Activated CD4-positive, alpha-beta T cell treated with anti-CD3 and anti-CD28 coated beads for 36 hours (primary cell): ENCODE measurements at regions not wholly inside any gene's neighbourhood (a gene's known extent, or its start where the extent isn't known, plus 50 kb on each side); places are given as distances from the start of the nearest gene placed in this dataset.

Experiments used
- ATAC-seq: fragments of 200-7000 bp; cut with Tn5 transposase; one replicate; pipeline ENCODE4 v1.10.0; 2021; ENCODE audit warnings: mild to moderate bottlenecking, moderate library complexity
- CTCF ChIA-PET: fragments of 350-600 bp; sonication (Branson Sonifier 250); formaldehyde crosslinking; loops from one replicate; lab custom pipeline; 2021; ENCODE audit warnings: antibody characterized with exemption; lab: Charles Lee
- POLR2A ChIA-PET: fragments of 350-600 bp; sonication (Branson Sonifier 250); formaldehyde crosslinking; loops from one replicate; lab custom pipeline; 2021; ENCODE audit warnings: antibody characterized with exemption, inconsistent platforms; lab: Charles Lee
- DNase-seq: peaks from one replicate; pipeline ENCODE4 v3.0.0-alpha.2; 2020
- H3K27ac Mint-ChIP-seq: one replicate; pipeline ENCODE4 v1.8.0; 2021; ENCODE audit warnings: mixed read lengths
- H3K27me3 Mint-ChIP-seq: one replicate; pipeline ENCODE4 v1.8.0; 2021; ENCODE audit warnings: mixed read lengths
- H3K36me3 Mint-ChIP-seq: one replicate; pipeline ENCODE4 v1.8.0; 2021; ENCODE audit warnings: low read depth, mixed read lengths
- H3K4me1 Mint-ChIP-seq: one replicate; pipeline ENCODE4 v1.8.0; 2021; ENCODE audit warnings: mixed read lengths
- H3K4me3 Mint-ChIP-seq: one replicate; pipeline ENCODE4 v1.8.0; 2021; ENCODE audit warnings: mild to moderate bottlenecking, moderate library complexity, mixed read lengths
- H3K9me3 Mint-ChIP-seq: one replicate; pipeline ENCODE4 v1.8.0; 2021; ENCODE audit warnings: low read depth, mixed read lengths
- intact Hi-C, 2 experiments: fragments of 100-400 bp; cut with DNase I in 1 of 2; cut with micrococcal nuclease in 1 of 2; formaldehyde crosslinking; loops; one replicate each; pipeline versions ENCODE4 v1.14.2 to v1.15.1; 2022 to 2024; cut with DNase I, micrococcal nuclease

GRCh38 chr15:95937128-95937528, 393.4 kb upstream of the NR2F2 start:
- Mint-ChIP-seq H3K36me3 (no peaks in the 10 kb centered on the region), H3K27ac (no peak overlapping the region), H3K4me1 (no peaks in the 10 kb centered on the region), H3K4me3 (no peak overlapping the region), H3K27me3 (no peaks in the 10 kb centered on the region), H3K9me3 (no peaks in the 10 kb centered on the region)
- ATAC-seq, result no peak
- ChIA-PET POLR2A (interaction anchor here (0.5 kb wide), 1 partner anchor 49 kb away, joined by 4 read pairs; no protein-coding TSS in a partner anchor), CTCF (interaction anchor here (1.6 kb wide), 1 partner anchor 12 kb away, joined by 3 read pairs; no protein-coding TSS in a partner anchor)
- intact Hi-C loops, result no loop called here
- DNase-seq, result no peak

- intact Hi-C loops, result no loop called here
- H3K36me3 Mint-ChIP-seq, result no peaks in the 10 kb centered on the region
- POLR2A ChIA-PET, result no interaction called here
- peaks cover 3% of the 10 kb centered on the region for H3K27me3 Mint-ChIP-seq
- no peak overlapping the region for H3K4me3 Mint-ChIP-seq
- CTCF ChIA-PET, result interaction anchor here (0.6 kb wide), 1 partner anchor 422 kb away, joined by 3 read pairs; no protein-coding TSS in a partner anchor
- no peaks in the 10 kb centered on the region for H3K4me1 Mint-ChIP-seq
- H3K27ac Mint-ChIP-seq, result no peak overlapping the region
- no peak for DNase-seq
- no peak for ATAC-seq
- H3K9me3 Mint-ChIP-seq, result no peaks in the 10 kb centered on the region
Measured at GRCh38 chr15:95940431-95940985, 390.0 kb upstream of the NR2F2 start.

GRCh38 chr15:95944193-95944592, 386.3 kb upstream of the NR2F2 start:
- ATAC-seq, result no peak
- Mint-ChIP-seq H3K27me3 (peaks cover 3% of the 10 kb centered on the region), H3K9me3 (no peaks in the 10 kb centered on the region), H3K27ac (no peak overlapping the region), H3K36me3 (no peaks in the 10 kb centered on the region), H3K4me3 (no peak overlapping the region), H3K4me1 (no peaks in the 10 kb centered on the region)
- POLR2A ChIA-PET, result no interaction called here
- intact Hi-C loops, result no loop called here
- CTCF ChIA-PET, result no interaction called here
- DNase-seq, result no peak

- Mint-ChIP-seq H3K4me1 (no peaks in the 10 kb centered on the region), H3K4me3 (no peak overlapping the region), H3K27ac (no peak overlapping the region), H3K9me3 (no peaks in the 10 kb centered on the region), H3K36me3 (no peaks in the 10 kb centered on the region), H3K27me3 (peaks cover 3% of the 10 kb centered on the region)
- ChIA-PET CTCF (no interaction called here), POLR2A (no interaction called here)
- ATAC-seq, result no peak
- intact Hi-C loops, result no loop called here
- DNase-seq, result no peak
Measured at GRCh38 chr15:95944661-95945255, 385.7 kb upstream of the NR2F2 start.

- H3K4me3 Mint-ChIP-seq, result no peak overlapping the region
- intact Hi-C loops, result no loop called here
- H3K36me3 Mint-ChIP-seq, result no peaks in the 10 kb centered on the region
- ChIA-PET CTCF (no interaction called here), POLR2A (no interaction called here)
- DNase-seq (no peak), ATAC-seq (no peak)
- H3K9me3 Mint-ChIP-seq, result no peaks in the 10 kb centered on the region
- H3K27ac Mint-ChIP-seq, result no peak overlapping the region
- no peaks in the 10 kb centered on the region for H3K4me1 Mint-ChIP-seq
- peaks cover 3% of the 10 kb centered on the region for H3K27me3 Mint-ChIP-seq
Measured at GRCh38 chr15:95946241-95946640, 384.3 kb upstream of the NR2F2 start.

GRCh38 chr15:95946926-95947325, 383.6 kb upstream of the NR2F2 start:
- Mint-ChIP-seq H3K27me3 (peaks cover 3% of the 10 kb centered on the region), H3K9me3 (no peaks in the 10 kb centered on the region), H3K27ac (no peak overlapping the region), H3K4me1 (no peaks in the 10 kb centered on the region), H3K36me3 (no peaks in the 10 kb centered on the region), H3K4me3 (no peak overlapping the region)
- DNase-seq (no peak), ATAC-seq (no peak)
- intact Hi-C loops, result no loop called here
- ChIA-PET CTCF (no interaction called here), POLR2A (no interaction called here)

GRCh38 chr15:95948411-95948810, 382.1 kb upstream of the NR2F2 start:
- Mint-ChIP-seq H3K4me1 (no peaks in the 10 kb centered on the region), H3K36me3 (no peaks in the 10 kb centered on the region), H3K4me3 (no peak overlapping the region), H3K9me3 (peaks cover 2% of the 10 kb centered on the region), H3K27me3 (peaks cover 3% of the 10 kb centered on the region), H3K27ac (no peak overlapping the region)
- intact Hi-C loops, result no loop called here
- ATAC-seq (no peak), DNase-seq (no peak)
- POLR2A ChIA-PET, result no interaction called here
- CTCF ChIA-PET, result interaction anchor here (0.7 kb wide), 1 partner anchor 11 kb away, joined by 3 read pairs; no protein-coding TSS in a partner anchor

GRCh38 chr15:95953032-95953431, 377.5 kb upstream of the NR2F2 start:
- Mint-ChIP-seq H3K4me3 (no peak overlapping the region), H3K27ac (no peak overlapping the region), H3K4me1 (no peaks in the 10 kb centered on the region), H3K9me3 (peaks cover 2% of the 10 kb centered on the region), H3K36me3 (no peaks in the 10 kb centered on the region), H3K27me3 (no peaks in the 10 kb centered on the region)
- no peak for ATAC-seq
- POLR2A ChIA-PET, result interaction anchor here (0.8 kb wide), 1 partner anchor 397 kb away, joined by 3 read pairs; no protein-coding TSS in a partner anchor
- DNase-seq, result no peak
- intact Hi-C loops, result no loop called here
- CTCF ChIA-PET, result no interaction called here

GRCh38 chr15:95957861-95958260, 372.6 kb upstream of the NR2F2 start:
- intact Hi-C loops, result no loop called here
- ChIA-PET POLR2A (no interaction called here), CTCF (no interaction called here)

GRCh38 chr15:95958382-95958781, 372.1 kb upstream of the NR2F2 start:
- intact Hi-C loops, result no loop called here
- ChIA-PET POLR2A (no interaction called here), CTCF (no interaction called here)
- Mint-ChIP-seq H3K4me3 (no peak overlapping the region), H3K4me1 (no peaks in the 10 kb centered on the region), H3K27me3 (no peaks in the 10 kb centered on the region), H3K27ac (no peak overlapping the region), H3K36me3 (no peaks in the 10 kb centered on the region), H3K9me3 (peaks cover 18% of the 10 kb centered on the region)
- ATAC-seq, result no peak
- DNase-seq, result no peak

More at GRCh38 chr15:95957861-95958260, 372.6 kb upstream of the NR2F2 start:
- H3K27ac Mint-ChIP-seq, result no peak overlapping the region
- ATAC-seq, result no peak
- H3K27me3 Mint-ChIP-seq, result no peaks in the 10 kb centered on the region
- peaks cover 18% of the 10 kb centered on the region for H3K9me3 Mint-ChIP-seq
- H3K4me1 Mint-ChIP-seq, result no peaks in the 10 kb centered on the region
- DNase-seq, result no peak
- no peak overlapping the region for H3K4me3 Mint-ChIP-seq
- no peaks in the 10 kb centered on the region for H3K36me3 Mint-ChIP-seq

- Mint-ChIP-seq H3K36me3 (no peaks in the 10 kb centered on the region), H3K27me3 (peaks cover 2% of the 10 kb centered on the region), H3K27ac (no peak overlapping the region), H3K9me3 (no peaks in the 10 kb centered on the region), H3K4me3 (no peak overlapping the region), H3K4me1 (no peaks in the 10 kb centered on the region)
- intact Hi-C loops, result no loop called here
- ChIA-PET POLR2A (no interaction called here), CTCF (no interaction called here)
- DNase-seq, result no peak
- no peak for ATAC-seq
Measured at GRCh38 chr15:95968856-95969255, 361.6 kb upstream of the NR2F2 start.

GRCh38 chr15:95970326-95970725, 360.2 kb upstream of the NR2F2 start:
- Mint-ChIP-seq H3K4me3 (no peak overlapping the region), H3K4me1 (no peaks in the 10 kb centered on the region), H3K27ac (no peak overlapping the region), H3K9me3 (no peaks in the 10 kb centered on the region), H3K27me3 (peaks cover 2% of the 10 kb centered on the region), H3K36me3 (no peaks in the 10 kb centered on the region)
- DNase-seq, result no peak
- intact Hi-C loops, result no loop called here
- no peak for ATAC-seq
- CTCF ChIA-PET, result no interaction called here
- POLR2A ChIA-PET, result no interaction called here
